K562 (cell line): ENCODE measurements at regions not wholly inside any gene's neighbourhood (a gene's known extent, or its start where the extent isn't known, plus 50 kb on each side); places are given as distances from the start of the nearest gene placed in this dataset.

Source experiments
- CXXC5 ChIP-seq: fragments of 250-450 bp; sonication (Bioruptor Pico); IDR thresholded peaks from 2 replicates; pipeline ENCODE4 v1.8.0; 2022; ENCODE audit warnings: inconsistent platforms, mild to moderate bottlenecking, moderate library complexity
- ETV1 ChIP-seq: fragments of 450-650 bp; conservative IDR thresholded peaks from 2 replicates; pipeline ENCODE4 v1.6.1; 2016; ENCODE audit warnings: missing genetic modification characterization, control low read depth, low read depth, missing compliant biosample characterization
- FUS ChIP-seq: fragments of 200-400 bp; formaldehyde crosslinking; optimal IDR thresholded peaks from 2 replicates; pipeline ENCODE3; 2017; ENCODE audit warnings: low read depth, low read length
- NCOR1 ChIP-seq: fragments of 450-650 bp; IDR thresholded peaks from 2 replicates; pipeline ENCODE4 v1.6.1; 2016; ENCODE audit warnings: mild to moderate bottlenecking, moderate library complexity
- TF ChIP-seq, protein P1 (sequence below): fragments of 200-600 bp; sonication (generic); IDR thresholded peaks from one replicate; pipeline ENCODE4 v1.6.1; 2012; ENCODE audit warnings: mild to moderate bottlenecking, low read depth, low read length, inconsistent platforms
- TF ChIP-seq, protein P2 (sequence below): sonication (generic); formaldehyde crosslinking; IDR thresholded peaks from 2 replicates; pipeline ENCODE4 v1.8.0; 2023; ENCODE audit warnings: missing genetic modification reagents, mild to moderate bottlenecking, borderline replicate concordance
- TF ChIP-seq, protein P3 (sequence below): fragments of 250-450 bp; sonication (Bioruptor Pico); IDR thresholded peaks from 2 replicates; pipeline ENCODE4 v1.5.0; 2020; ENCODE audit warnings: mild to moderate bottlenecking
- TF ChIP-seq, protein P4 (sequence below), 3 experiments: fragments of 200-800 bp in 1 of 3; sonication (Bioruptor generic) in 1 of 3; sonication (generic) in 1 of 3; formaldehyde crosslinking in 1 of 3; IDR thresholded peaks; 2 replicates each; pipeline versions ENCODE4 v1.6.1 to v1.8.0; 2016 to 2022; ENCODE audit warnings: mild to moderate bottlenecking in 2 of 3, missing compliant biosample characterization in 2 of 3, missing genetic modification characterization in 2 of 3, missing genetic modification reagents in 1 of 3

DNA sequence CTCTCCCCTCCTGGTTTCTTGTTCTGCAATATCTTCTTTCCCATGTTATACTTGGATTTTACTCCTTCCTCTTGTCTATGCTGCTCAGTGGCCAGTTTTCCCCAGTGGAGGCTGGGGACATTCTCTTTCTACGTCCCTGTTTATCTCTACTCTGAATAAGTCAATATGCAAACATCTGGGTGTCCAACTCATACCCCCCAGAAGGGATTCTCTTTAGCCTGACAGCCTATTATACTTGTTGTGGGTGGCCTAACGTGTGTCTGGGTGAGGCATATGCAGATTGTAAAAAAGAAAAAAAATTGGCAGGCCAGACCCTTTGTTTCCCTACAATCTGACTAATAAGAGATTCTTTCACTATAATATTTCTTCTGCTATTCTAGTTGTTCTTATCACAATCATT, 134.2 kb upstream of the MAF start (continued):
- TF ChIP-seq, protein P1, sequence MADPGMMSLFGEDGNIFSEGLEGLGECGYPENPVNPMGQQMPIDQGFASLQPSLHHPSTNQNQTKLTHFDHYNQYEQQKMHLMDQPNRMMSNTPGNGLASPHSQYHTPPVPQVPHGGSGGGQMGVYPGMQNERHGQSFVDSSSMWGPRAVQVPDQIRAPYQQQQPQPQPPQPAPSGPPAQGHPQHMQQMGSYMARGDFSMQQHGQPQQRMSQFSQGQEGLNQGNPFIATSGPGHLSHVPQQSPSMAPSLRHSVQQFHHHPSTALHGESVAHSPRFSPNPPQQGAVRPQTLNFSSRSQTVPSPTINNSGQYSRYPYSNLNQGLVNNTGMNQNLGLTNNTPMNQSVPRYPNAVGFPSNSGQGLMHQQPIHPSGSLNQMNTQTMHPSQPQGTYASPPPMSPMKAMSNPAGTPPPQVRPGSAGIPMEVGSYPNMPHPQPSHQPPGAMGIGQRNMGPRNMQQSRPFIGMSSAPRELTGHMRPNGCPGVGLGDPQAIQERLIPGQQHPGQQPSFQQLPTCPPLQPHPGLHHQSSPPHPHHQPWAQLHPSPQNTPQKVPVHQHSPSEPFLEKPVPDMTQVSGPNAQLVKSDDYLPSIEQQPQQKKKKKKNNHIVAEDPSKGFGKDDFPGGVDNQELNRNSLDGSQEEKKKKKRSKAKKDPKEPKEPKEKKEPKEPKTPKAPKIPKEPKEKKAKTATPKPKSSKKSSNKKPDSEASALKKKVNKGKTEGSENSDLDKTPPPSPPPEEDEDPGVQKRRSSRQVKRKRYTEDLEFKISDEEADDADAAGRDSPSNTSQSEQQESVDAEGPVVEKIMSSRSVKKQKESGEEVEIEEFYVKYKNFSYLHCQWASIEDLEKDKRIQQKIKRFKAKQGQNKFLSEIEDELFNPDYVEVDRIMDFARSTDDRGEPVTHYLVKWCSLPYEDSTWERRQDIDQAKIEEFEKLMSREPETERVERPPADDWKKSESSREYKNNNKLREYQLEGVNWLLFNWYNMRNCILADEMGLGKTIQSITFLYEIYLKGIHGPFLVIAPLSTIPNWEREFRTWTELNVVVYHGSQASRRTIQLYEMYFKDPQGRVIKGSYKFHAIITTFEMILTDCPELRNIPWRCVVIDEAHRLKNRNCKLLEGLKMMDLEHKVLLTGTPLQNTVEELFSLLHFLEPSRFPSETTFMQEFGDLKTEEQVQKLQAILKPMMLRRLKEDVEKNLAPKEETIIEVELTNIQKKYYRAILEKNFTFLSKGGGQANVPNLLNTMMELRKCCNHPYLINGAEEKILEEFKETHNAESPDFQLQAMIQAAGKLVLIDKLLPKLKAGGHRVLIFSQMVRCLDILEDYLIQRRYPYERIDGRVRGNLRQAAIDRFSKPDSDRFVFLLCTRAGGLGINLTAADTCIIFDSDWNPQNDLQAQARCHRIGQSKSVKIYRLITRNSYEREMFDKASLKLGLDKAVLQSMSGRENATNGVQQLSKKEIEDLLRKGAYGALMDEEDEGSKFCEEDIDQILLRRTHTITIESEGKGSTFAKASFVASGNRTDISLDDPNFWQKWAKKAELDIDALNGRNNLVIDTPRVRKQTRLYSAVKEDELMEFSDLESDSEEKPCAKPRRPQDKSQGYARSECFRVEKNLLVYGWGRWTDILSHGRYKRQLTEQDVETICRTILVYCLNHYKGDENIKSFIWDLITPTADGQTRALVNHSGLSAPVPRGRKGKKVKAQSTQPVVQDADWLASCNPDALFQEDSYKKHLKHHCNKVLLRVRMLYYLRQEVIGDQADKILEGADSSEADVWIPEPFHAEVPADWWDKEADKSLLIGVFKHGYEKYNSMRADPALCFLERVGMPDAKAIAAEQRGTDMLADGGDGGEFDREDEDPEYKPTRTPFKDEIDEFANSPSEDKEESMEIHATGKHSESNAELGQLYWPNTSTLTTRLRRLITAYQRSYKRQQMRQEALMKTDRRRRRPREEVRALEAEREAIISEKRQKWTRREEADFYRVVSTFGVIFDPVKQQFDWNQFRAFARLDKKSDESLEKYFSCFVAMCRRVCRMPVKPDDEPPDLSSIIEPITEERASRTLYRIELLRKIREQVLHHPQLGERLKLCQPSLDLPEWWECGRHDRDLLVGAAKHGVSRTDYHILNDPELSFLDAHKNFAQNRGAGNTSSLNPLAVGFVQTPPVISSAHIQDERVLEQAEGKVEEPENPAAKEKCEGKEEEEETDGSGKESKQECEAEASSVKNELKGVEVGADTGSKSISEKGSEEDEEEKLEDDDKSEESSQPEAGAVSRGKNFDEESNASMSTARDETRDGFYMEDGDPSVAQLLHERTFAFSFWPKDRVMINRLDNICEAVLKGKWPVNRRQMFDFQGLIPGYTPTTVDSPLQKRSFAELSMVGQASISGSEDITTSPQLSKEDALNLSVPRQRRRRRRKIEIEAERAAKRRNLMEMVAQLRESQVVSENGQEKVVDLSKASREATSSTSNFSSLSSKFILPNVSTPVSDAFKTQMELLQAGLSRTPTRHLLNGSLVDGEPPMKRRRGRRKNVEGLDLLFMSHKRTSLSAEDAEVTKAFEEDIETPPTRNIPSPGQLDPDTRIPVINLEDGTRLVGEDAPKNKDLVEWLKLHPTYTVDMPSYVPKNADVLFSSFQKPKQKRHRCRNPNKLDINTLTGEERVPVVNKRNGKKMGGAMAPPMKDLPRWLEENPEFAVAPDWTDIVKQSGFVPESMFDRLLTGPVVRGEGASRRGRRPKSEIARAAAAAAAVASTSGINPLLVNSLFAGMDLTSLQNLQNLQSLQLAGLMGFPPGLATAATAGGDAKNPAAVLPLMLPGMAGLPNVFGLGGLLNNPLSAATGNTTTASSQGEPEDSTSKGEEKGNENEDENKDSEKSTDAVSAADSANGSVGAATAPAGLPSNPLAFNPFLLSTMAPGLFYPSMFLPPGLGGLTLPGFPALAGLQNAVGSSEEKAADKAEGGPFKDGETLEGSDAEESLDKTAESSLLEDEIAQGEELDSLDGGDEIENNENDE: no peak
- TF ChIP-seq, protein P2, sequence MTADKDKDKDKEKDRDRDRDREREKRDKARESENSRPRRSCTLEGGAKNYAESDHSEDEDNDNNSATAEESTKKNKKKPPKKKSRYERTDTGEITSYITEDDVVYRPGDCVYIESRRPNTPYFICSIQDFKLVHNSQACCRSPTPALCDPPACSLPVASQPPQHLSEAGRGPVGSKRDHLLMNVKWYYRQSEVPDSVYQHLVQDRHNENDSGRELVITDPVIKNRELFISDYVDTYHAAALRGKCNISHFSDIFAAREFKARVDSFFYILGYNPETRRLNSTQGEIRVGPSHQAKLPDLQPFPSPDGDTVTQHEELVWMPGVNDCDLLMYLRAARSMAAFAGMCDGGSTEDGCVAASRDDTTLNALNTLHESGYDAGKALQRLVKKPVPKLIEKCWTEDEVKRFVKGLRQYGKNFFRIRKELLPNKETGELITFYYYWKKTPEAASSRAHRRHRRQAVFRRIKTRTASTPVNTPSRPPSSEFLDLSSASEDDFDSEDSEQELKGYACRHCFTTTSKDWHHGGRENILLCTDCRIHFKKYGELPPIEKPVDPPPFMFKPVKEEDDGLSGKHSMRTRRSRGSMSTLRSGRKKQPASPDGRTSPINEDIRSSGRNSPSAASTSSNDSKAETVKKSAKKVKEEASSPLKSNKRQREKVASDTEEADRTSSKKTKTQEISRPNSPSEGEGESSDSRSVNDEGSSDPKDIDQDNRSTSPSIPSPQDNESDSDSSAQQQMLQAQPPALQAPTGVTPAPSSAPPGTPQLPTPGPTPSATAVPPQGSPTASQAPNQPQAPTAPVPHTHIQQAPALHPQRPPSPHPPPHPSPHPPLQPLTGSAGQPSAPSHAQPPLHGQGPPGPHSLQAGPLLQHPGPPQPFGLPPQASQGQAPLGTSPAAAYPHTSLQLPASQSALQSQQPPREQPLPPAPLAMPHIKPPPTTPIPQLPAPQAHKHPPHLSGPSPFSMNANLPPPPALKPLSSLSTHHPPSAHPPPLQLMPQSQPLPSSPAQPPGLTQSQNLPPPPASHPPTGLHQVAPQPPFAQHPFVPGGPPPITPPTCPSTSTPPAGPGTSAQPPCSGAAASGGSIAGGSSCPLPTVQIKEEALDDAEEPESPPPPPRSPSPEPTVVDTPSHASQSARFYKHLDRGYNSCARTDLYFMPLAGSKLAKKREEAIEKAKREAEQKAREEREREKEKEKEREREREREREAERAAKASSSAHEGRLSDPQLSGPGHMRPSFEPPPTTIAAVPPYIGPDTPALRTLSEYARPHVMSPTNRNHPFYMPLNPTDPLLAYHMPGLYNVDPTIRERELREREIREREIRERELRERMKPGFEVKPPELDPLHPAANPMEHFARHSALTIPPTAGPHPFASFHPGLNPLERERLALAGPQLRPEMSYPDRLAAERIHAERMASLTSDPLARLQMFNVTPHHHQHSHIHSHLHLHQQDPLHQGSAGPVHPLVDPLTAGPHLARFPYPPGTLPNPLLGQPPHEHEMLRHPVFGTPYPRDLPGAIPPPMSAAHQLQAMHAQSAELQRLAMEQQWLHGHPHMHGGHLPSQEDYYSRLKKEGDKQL (CRISPR knock-in tag): no peak
- TF ChIP-seq ETV1 (tag) (no peak), NCOR1 (no peak), CXXC5 (no peak), FUS (no peak)
- TF ChIP-seq, protein P3, sequence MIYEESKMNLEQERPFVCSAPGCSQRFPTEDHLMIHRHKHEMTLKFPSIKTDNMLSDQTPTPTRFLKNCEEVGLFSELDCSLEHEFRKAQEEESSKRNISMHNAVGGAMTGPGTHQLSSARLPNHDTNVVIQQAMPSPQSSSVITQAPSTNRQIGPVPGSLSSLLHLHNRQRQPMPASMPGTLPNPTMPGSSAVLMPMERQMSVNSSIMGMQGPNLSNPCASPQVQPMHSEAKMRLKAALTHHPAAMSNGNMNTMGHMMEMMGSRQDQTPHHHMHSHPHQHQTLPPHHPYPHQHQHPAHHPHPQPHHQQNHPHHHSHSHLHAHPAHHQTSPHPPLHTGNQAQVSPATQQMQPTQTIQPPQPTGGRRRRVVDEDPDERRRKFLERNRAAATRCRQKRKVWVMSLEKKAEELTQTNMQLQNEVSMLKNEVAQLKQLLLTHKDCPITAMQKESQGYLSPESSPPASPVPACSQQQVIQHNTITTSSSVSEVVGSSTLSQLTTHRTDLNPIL (CRISPR knock-in tag): no peak
- TF ChIP-seq, protein P4, sequence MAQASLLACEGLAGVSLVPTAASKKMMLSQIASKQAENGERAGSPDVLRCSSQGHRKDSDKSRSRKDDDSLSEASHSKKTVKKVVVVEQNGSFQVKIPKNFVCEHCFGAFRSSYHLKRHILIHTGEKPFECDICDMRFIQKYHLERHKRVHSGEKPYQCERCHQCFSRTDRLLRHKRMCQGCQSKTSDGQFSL (CRISPR knock-in tag; IDR thresholded peaks at IDR 0.05): no peak
- TF ChIP-seq, protein P4 (tag; IDR thresholded peaks at IDR 0.05): no peak
